HG03521 (cell line): ENCODE measurements at regions not wholly inside any gene's neighbourhood (a gene's known extent, or its start where the extent isn't known, plus 50 kb on each side); places are given as distances from the start of the nearest gene placed in this dataset.

ENCODE experiments used
- ATAC-seq: cut with Tn5 transposase; IDR thresholded peaks from one replicate; pipeline ENCODE4 v1.9.1; 2021; ENCODE audit warnings: mild to moderate bottlenecking, moderate library complexity; ENCODE audit not compliant: unreplicated experiment

GRCh38 chr1:114342376-114342775 is 168.6 kb downstream of the TRIM33 start:
- no peak for ATAC-seq

DNA sequence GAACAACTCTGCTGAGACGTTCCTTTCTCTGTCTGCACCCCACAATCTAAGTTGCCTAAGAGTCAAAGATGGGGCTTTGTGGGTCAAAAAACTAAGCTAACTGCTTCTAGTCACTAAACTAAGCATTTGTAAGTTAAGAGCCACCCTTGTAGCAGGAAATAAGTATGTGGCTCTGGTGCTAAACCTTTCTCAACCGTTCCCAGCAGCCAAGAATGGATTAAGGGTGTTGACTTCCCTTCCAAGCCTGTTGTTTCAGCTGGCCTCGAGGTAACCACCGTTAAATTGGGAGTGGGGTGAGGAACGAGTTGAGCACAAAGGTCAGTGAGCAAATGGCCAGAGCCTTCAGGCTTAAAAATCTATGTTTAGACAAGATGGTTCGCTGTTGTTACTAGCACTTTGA is 169.1 kb downstream of the TRIM33 start:
- no peak for ATAC-seq

GRCh38 chr1:114341299-114341698 is 169.7 kb downstream of the TRIM33 start:
- no peak for ATAC-seq

DNA sequence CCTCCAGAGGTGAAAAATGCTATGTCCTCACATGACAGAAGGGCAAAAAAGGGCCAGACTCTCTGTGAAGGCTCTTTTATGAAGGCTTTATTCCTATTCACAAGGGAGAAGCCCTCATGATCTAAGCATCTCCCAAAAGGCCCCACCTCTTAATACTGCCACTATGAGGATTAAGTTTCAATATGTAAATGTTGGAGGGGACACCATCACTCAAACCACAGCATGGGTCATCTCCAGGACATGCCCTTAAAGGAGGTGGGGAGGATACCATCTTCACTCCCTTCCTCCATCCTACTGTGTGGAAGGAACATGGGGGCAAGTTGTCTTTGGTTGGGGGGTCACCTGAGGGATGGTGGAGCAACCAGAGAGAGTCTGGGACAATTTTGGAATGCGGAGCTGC is 170.1 kb downstream of the TRIM33 start:
- ATAC-seq: no peak

GRCh38 chr1:114339379-114339778 is 171.6 kb downstream of the TRIM33 start:
- no peak for ATAC-seq

GRCh38 chr1:114338191-114338890 is 172.7 kb downstream of the TRIM33 start:
- ATAC-seq: no peak

- no peak for ATAC-seq
Observed at GRCh38 chr1:114337417-114337816, 173.6 kb downstream of the TRIM33 start.

GRCh38 chr1:114336360-114336759 is 174.6 kb downstream of the TRIM33 start:
- ATAC-seq: no peak

- no peak for ATAC-seq
Observed at GRCh38 chr1:114335273-114335672, 175.7 kb downstream of the TRIM33 start.

DNA sequence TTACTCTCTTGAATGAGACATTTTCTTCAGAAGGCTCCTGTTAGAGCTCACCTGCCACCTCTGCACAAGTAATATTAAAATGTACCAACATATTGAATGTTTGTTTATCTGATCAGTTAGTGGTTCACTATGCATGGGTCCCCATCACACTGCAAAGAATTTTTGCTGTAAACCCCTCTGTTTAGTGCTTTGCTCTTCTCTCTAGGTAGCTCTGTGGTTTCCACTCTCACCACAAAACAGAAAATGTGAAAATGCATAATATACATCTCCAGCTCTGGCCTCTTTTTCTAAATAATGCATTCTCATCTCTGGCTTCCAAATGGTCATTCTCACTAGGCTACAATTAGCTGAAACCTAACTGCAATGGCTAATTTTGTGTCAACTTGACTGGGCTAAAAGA is 176.7 kb downstream of the TRIM33 start:
- ATAC-seq: no peak

DNA sequence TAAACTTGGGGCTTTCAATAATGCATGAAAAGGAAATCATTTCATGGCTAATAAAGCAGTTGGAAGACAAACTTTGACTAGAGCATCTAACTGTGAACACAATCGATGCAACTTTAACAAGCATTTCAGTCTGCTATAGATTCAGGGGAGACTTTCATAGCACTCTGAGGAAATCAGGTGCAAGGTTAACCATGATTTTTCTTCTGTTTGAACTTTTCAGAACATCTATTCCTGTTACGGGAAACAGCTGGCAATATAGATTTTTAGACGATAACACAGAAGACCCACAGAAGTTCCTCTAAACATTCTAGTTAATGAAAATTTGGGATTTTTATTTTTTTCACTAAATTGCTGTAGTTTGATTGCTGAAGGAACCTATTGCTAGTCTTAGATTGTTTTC is 177.3 kb downstream of the TRIM33 start:
- no peak for ATAC-seq

DNA sequence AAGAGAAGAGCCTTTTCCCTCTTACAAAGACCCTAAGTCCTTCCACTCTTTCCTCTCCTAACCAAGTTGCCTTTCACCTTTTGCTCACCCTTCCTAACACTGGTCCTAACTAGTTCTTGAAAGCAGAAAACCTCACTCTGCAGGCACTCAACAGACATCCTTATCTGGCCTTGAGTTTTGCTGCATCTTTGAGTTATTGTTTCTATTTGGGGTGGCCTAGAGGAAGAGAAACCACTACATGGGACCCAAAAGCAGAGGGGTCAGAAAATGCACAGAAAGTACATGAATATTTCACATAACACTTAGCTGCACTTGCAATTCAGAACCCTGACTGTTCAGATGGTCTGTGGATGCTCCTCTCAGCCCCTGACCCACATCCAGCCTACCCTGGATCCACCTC is 178.3 kb upstream of the SYT6 start:
- ATAC-seq: no peak

DNA sequence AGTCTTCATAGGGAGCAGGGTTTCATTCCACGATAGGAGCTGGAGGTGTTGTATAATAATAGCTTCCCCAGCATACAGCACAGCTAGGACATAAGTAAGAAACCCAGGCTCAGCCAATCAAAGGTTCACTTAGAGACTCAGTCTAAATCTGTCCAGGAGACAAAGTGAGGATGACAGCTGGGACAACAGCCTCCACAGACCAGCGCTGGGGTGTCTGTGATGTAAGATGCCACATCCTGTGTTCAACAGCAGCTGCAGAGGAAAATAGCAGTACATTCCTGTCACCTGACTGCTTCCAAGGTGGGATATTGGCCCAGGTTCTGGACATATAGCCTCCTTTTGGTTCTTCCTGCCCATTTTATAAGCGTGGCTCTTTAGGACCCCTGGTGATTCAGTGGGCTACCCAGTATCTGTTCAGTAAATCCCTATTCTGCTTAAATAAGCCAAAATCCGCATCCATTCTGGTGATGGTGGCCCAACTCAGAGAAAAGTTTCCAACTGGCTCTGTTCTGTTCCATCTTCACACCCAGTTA is 176.8 kb upstream of the SYT6 start:
- no peak for ATAC-seq

- ATAC-seq: no peak
Observed at GRCh38 chr1:114328361-114328904, 174.8 kb upstream of the SYT6 start.

- no peak for ATAC-seq
Observed at GRCh38 chr1:114324662-114324965, 170.9 kb upstream of the SYT6 start.

DNA sequence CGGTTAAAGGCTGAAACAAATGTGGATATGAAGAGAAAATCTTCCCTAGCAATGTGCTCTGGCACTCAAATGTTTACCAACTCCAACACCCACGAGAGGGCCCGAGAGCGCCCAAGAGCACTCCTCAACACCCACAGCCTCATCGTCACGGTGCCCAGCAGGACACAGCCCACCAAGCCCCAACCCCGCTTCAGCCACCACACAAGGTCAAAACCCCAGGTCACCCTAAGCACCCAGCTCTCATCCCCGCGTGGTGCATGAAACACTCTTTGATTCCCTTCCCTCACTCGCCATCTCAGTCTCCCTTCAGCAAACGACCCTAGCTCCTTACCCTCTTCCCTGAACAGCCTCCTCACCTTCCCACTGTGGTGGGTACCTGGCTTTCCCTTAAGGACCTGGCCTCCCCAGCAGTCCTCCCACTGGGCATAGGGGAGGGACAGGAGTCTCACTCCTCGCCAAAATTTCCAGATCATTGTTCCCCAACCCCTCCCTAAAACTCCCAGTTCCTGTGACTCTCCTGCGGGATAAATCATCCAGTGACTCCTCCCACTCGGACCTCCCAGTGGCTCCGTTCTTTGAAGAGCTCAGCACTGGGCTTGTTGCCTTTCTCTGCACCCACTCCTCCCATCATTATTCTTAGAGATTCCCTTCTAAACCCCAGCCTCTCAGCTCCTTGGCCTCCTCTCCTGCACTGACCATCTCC is 170.4 kb upstream of the SYT6 start:
- no peak for ATAC-seq

DNA sequence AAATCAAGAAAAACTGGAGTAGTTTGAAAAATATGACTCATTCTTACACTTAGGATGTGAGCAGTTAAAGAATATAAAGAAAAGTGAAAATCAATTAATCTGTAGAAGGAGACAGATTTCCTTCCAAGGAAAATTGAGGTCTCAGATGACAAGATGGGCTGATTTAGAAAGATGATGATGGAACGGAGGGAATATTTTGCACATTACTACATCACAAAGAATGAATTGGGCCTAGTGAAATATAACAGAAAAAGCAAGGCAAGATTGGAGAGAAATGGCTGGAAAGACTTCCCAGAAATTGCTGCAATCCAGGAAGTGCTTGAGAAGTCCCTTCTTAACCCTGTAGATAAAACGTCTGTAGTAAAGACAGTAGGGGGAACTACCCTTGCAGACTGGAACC is 169.1 kb upstream of the SYT6 start:
- ATAC-seq: no peak

GRCh38 chr1:114322207-114322606 is 168.5 kb upstream of the SYT6 start:
- no peak for ATAC-seq

GRCh38 chr1:114320586-114320985 is 166.9 kb upstream of the SYT6 start:
- ATAC-seq: no peak

- no peak for ATAC-seq
Observed at GRCh38 chr1:114319418-114319817, 165.7 kb upstream of the SYT6 start.

DNA sequence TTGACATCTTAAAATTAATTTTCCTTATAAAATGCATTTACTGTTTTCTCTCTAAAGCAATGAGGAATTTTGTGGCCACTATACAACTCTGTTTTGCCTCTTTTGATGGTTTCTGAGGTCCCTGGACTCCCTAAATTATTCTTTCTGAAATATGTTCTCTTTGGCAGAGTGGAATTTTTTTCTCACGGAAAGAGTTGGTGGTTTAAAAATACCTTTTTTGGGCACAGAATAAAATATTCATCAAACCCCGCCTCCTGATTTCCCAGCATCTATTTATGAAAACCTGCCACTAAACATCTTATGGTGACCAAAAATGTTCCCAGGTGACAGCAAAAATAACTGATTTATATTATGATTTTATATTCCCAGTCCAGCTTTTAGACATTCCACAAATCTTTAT is 165.3 kb upstream of the SYT6 start:
- ATAC-seq: no peak

DNA sequence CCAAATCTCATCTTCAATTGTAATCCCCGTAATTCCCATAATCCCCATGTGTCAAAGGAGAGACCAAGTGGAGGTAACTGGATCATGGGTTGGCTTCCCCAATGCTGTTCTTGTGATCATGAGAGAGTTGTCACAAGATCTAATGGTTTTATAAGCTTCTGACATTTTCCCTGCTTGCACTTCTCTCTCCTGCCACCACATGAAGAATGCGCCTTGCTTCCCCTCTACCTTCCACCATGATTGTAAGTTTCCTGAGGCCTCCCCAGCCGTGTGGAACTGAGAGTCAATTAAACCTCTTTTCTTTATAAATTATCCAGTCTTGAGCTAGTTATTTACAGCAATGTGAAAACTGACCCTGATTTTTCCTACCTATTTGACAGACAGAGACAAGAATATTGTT is 162.5 kb upstream of the SYT6 start:
- no peak for ATAC-seq
